ENCODE measurements at regions not wholly inside any gene's neighbourhood (a gene's known extent, or its start where the extent isn't known, plus 50 kb on each side); places are given as distances from the start of the nearest gene placed in this dataset.

GRCh38 chr11:113533425-113533698 is 58.2 kb upstream of the DRD2 start:
- H3K4me1 ChIP-seq, result no peaks in the 10 kb centered on the region
- WGBS, 2 donors, result 73 to 77% methylated on average over 4 of the region's 4 CpGs
- intact Hi-C loops (cut with DNase I), result loop anchor here in 9 of 10 donors (1.0 to 10.0 kb wide), 6 partner anchors 199 to 229 kb away; no protein-coding TSS in a partner anchor
- ATAC-seq (no peak), DNase-seq (no peak)
- no peak overlapping the region for H3K4me3 ChIP-seq
- peaks cover 0 to 24% (median 4%) of the 10 kb centered on the region in 7 donors for H3K27me3 ChIP-seq
- TF ChIP-seq CTCF (IDR thresholded peaks at IDR 0.05), result no peak
- no peaks in the 10 kb centered on the region for H3K9me3 ChIP-seq
- no peaks in the 10 kb centered on the region for H3K36me3 ChIP-seq
- H3K27ac ChIP-seq, result no peak overlapping the region

GRCh38 chr11:113532697-113533424 is 57.7 kb upstream of the DRD2 start:
- H3K4me3 ChIP-seq, result no peak overlapping the region
- peak; percentile 82 to 92 (median 86) for TF ChIP-seq CTCF (IDR thresholded peaks at IDR 0.05)
- no peaks in the 10 kb centered on the region for H3K9me3 ChIP-seq
- intact Hi-C loops (cut with DNase I), result loop anchor here in 9 of 10 donors (1.0 to 10.0 kb wide), 7 partner anchors 199 to 228 kb away; no protein-coding TSS in a partner anchor
- no peak overlapping the region for H3K27ac ChIP-seq
- H3K27me3 ChIP-seq, result peaks cover 0 to 24% (median 4%) of the 10 kb centered on the region in 7 donors
- WGBS, 2 donors, result 9 to 10% methylated on average over 9 of the region's 9 CpGs
- H3K36me3 ChIP-seq, result no peaks in the 10 kb centered on the region
- ATAC-seq (peak in 7 of 8 donors; percentile 58 to 79 (median 76)), DNase-seq (peak; percentile 68 to 75)
- no peaks in the 10 kb centered on the region for H3K4me1 ChIP-seq

GRCh38 chr11:113531575-113532451 is 56.6 kb upstream of the DRD2 start:
- DNase-seq (no peak), ATAC-seq (peak in 2 of 8 donors; percentile 31 to 34)
- Histone ChIP-seq H3K36me3 (no peaks in the 10 kb centered on the region), H3K4me3 (no peak overlapping the region), H3K27ac (no peak overlapping the region), H3K9me3 (no peaks in the 10 kb centered on the region), H3K4me1 (no peaks in the 10 kb centered on the region), H3K27me3 (peaks cover 0 to 19% (median 4%) of the 10 kb centered on the region in 7 donors)
- TF ChIP-seq CTCF (IDR thresholded peaks at IDR 0.05), result no peak
- intact Hi-C loops (cut with DNase I), result loop anchor here in 9 of 10 donors (1.0 to 10.0 kb wide), 7 partner anchors 200 to 227 kb away; no protein-coding TSS in a partner anchor
- WGBS, 2 donors, result 59% methylated on average over 8 of the region's 8 CpGs

- Histone ChIP-seq H3K36me3 (no peaks in the 10 kb centered on the region), H3K27ac (no peak overlapping the region), H3K27me3 (peaks cover 0 to 15% (median 4%) of the 10 kb centered on the region in 7 donors), H3K9me3 (no peaks in the 10 kb centered on the region), H3K4me3 (no peak overlapping the region), H3K4me1 (no peaks in the 10 kb centered on the region)
- intact Hi-C loops (cut with DNase I), result loop anchor here in 8 of 10 donors (5.0 to 10.0 kb wide), 3 partner anchors 201 to 224 kb away; no protein-coding TSS in a partner anchor
- WGBS, 2 donors, result 73% methylated on average over 3 of the region's 3 CpGs
- DNase-seq (no peak), ATAC-seq (no peak)
- TF ChIP-seq CTCF (IDR thresholded peaks at IDR 0.05), result no peak
Measured at GRCh38 chr11:113531083-113531482, 55.9 kb upstream of the DRD2 start.

All from heart right ventricle (tissue), 16 donors.